Liver (tissue), 8 donors: ENCODE measurements at regions not wholly inside any gene's neighbourhood (a gene's known extent, or its start where the extent isn't known, plus 50 kb on each side); places are given as distances from the start of the nearest gene placed in this dataset.
A peak's percentile ranks its signal among the peaks of the same experiment; 100 is the strongest.

Experiments
- DNase-seq: peaks from one replicate; pipeline ENCODE4 v3.0.0-alpha.2; 2017; ENCODE audit warnings: low spot score
- H3K27ac ChIP-seq, 2 donors: one replicate each; pipeline ENCODE4 v1.7.0; 2013; ENCODE audit warnings: inconsistent platforms in 2 of 2, low read length in 2 of 2, control low read depth in 1 of 2, low read depth in 1 of 2, mild to moderate bottlenecking in 1 of 2
- H3K27me3 ChIP-seq, 4 donors: one replicate each; pipeline versions ENCODE4 v1.6.1 to v1.7.0; 2013; ENCODE audit warnings: low read length in 3 of 4, inconsistent platforms in 1 of 4, mild to moderate bottlenecking in 1 of 4, moderate library complexity in 1 of 4; ENCODE audit not compliant: control insufficient read depth in 4 of 4, insufficient read depth in 4 of 4
- H3K36me3 ChIP-seq, 4 donors: one replicate each; pipeline versions ENCODE4 v1.6.1 to v1.7.0; 2013; ENCODE audit warnings: low read length in 3 of 4, mild to moderate bottlenecking in 3 of 4, low read depth in 1 of 4, moderate library complexity in 1 of 4; ENCODE audit not compliant: control insufficient read depth in 4 of 4, insufficient read depth in 3 of 4
- H3K4me1 ChIP-seq, 4 donors: one replicate each; pipeline versions ENCODE4 v1.6.1 to v1.7.0; 2013; ENCODE audit warnings: low read length in 3 of 4, mild to moderate bottlenecking in 3 of 4, moderate library complexity in 1 of 4; ENCODE audit not compliant: control insufficient read depth in 4 of 4, insufficient read depth in 4 of 4
- H3K4me3 ChIP-seq, 3 donors: one replicate each; pipeline versions ENCODE4 v1.6.1 to v1.7.0; 2013; ENCODE audit warnings: low read length in 3 of 3, control low read depth in 1 of 3, low read depth in 1 of 3, mild to moderate bottlenecking in 1 of 3
- H3K9ac ChIP-seq, 2 donors: one replicate each; pipeline ENCODE4 v1.7.0; 2013; ENCODE audit warnings: low read length in 2 of 2, mild to moderate bottlenecking in 2 of 2, moderate library complexity in 2 of 2, control low read depth in 1 of 2, low read depth in 1 of 2
- H3K9me3 ChIP-seq, 4 donors: one replicate each; pipeline versions ENCODE4 v1.6.1 to v1.7.0; 2013; ENCODE audit warnings: low read length in 3 of 4; ENCODE audit not compliant: control insufficient read depth in 4 of 4
- ATF3 ChIP-seq: IDR thresholded peaks from 2 replicates; pipeline ENCODE4 v1.6.1; 2016; ENCODE audit warnings: antibody characterized with exemption
- CTCF ChIP-seq: fragments of 150-350 bp; IDR thresholded peaks from 2 replicates; pipeline ENCODE4 v1.5.1; 2017; ENCODE audit warnings: improper control_type of control experiment, low read depth, low read length; ENCODE audit not compliant: missing input control
- EGR1 ChIP-seq, 2 donors: IDR thresholded peaks; 2 replicates each; pipeline ENCODE4 v1.6.1; 2016 to 2018; ENCODE audit warnings: antibody characterized with exemption in 2 of 2, low read depth in 2 of 2
- FOXA2 ChIP-seq: IDR thresholded peaks from 2 replicates; pipeline ENCODE4 v1.6.1; 2016; ENCODE audit warnings: antibody characterized with exemption
- GABPA ChIP-seq, 2 donors: IDR thresholded peaks in 1 of 2; conservative IDR thresholded peaks in 1 of 2; 2 replicates each; pipeline ENCODE4 v1.6.1; 2016; ENCODE audit warnings: antibody characterized with exemption in 2 of 2, mild to moderate bottlenecking in 1 of 2, moderate library complexity in 1 of 2
- HNF4A ChIP-seq, 2 donors: conservative IDR thresholded peaks; 2 replicates each; pipeline ENCODE4 v1.6.1; 2016; ENCODE audit warnings: antibody characterized with exemption in 2 of 2, mild to moderate bottlenecking in 2 of 2
- HNF4G ChIP-seq: IDR thresholded peaks from 2 replicates; pipeline ENCODE4 v1.6.1; 2016; ENCODE audit warnings: antibody characterized with exemption
- JUND ChIP-seq, 2 donors: IDR thresholded peaks; 2 replicates each; pipeline ENCODE4 v1.6.1; 2016; ENCODE audit warnings: antibody characterized with exemption in 2 of 2
- MAX ChIP-seq: IDR thresholded peaks from 2 replicates; pipeline ENCODE4 v1.6.1; 2016; ENCODE audit warnings: antibody characterized with exemption
- NR2F2 ChIP-seq: IDR thresholded peaks from 2 replicates; pipeline ENCODE4 v1.6.1; 2016; ENCODE audit warnings: antibody characterized with exemption
- RAD21 ChIP-seq, 2 donors: IDR thresholded peaks; 2 replicates each; pipeline ENCODE4 v1.6.1; 2016; ENCODE audit warnings: antibody characterized with exemption in 2 of 2, mild to moderate bottlenecking in 2 of 2
- REST ChIP-seq: IDR thresholded peaks from 2 replicates; pipeline ENCODE4 v1.6.1; 2016; ENCODE audit warnings: antibody characterized with exemption, mild to moderate bottlenecking
- RXRA ChIP-seq, 2 donors: IDR thresholded peaks; 2 replicates each; pipeline ENCODE4 v1.6.1; 2017 to 2018; ENCODE audit warnings: antibody characterized with exemption in 2 of 2, mild to moderate bottlenecking in 1 of 2
- SP1 ChIP-seq: IDR thresholded peaks from 2 replicates; pipeline ENCODE4 v1.6.1; 2018; ENCODE audit warnings: antibody characterized with exemption, mild to moderate bottlenecking
- YY1 ChIP-seq: IDR thresholded peaks from 2 replicates; pipeline ENCODE4 v1.6.1; 2016; ENCODE audit warnings: antibody characterized with exemption, mild to moderate bottlenecking
- ZBTB33 ChIP-seq: IDR thresholded peaks from 2 replicates; pipeline ENCODE4 v1.6.1; 2016; ENCODE audit warnings: antibody characterized with exemption
- WGBS: extraction: QIAGEN DNeasy Blood & Tissue Kit; methylation state at CpG from one replicate; pipeline ENCODE4 v1.1.7; 2013; 5-methylcytosine and 5-hydroxymethylcytosine counted together
- donor health status: healthy.
- donor health status: healthy.
- donor health status: healthy.
- donor health status: healthy.
- donor health status: healthy.

- Histone ChIP-seq H3K27ac (no peak overlapping the region), H3K4me3 (no peak overlapping the region), H3K9me3 (no peaks in the 10 kb centered on the region), H3K4me1 (no peaks in the 10 kb centered on the region), H3K36me3 (no peaks in the 10 kb centered on the region), H3K27me3 (no peaks in the 10 kb centered on the region), H3K9ac (no peak overlapping the region)
- 58% methylated on average over 1 of the region's 1 CpG for WGBS
- no peak for TF ChIP-seq ATF3
- no peak for TF ChIP-seq SP1
- no peak for TF ChIP-seq FOXA2
- TF ChIP-seq MAX = no peak
- no peak for TF ChIP-seq EGR1 (IDR thresholded peaks at IDR 0.05; ENCODE audit: low read depth in 2 of 2)
- TF ChIP-seq HNF4A (conservative IDR thresholded peaks at IDR 0.05) = no peak
- no peak for TF ChIP-seq GABPA (IDR thresholded peaks at IDR 0.05 in 1 of 2, conservative IDR thresholded peaks at IDR 0.05 in 1 of 2)
- TF ChIP-seq JUND (IDR thresholded peaks at IDR 0.05) = no peak
- TF ChIP-seq NR2F2 = no peak
- DNase-seq = no peak
These were observed 161.7 kb upstream of the PGR start for GRCh38 chr11:101291279-101291678.

GRCh38 chr11:101288392-101288791, 158.8 kb upstream of the PGR start:
- H3K27ac ChIP-seq = no peak overlapping the region
- H3K27me3 ChIP-seq = no peaks in the 10 kb centered on the region
- WGBS = 65% methylated on average over 3 of the region's 3 CpGs
- no peak overlapping the region for H3K4me3 ChIP-seq
- no peaks in the 10 kb centered on the region for H3K4me1 ChIP-seq
- no peak overlapping the region for H3K9ac ChIP-seq
- no peak for TF ChIP-seq JUND (IDR thresholded peaks at IDR 0.05)
- TF ChIP-seq HNF4A (conservative IDR thresholded peaks at IDR 0.05) = no peak
- TF ChIP-seq CTCF = peak; percentile 14
- TF ChIP-seq FOXA2 = no peak
- TF ChIP-seq RAD21 (IDR thresholded peaks at IDR 0.05) = peak; percentile 24 to 55
- H3K9me3 ChIP-seq = no peaks in the 10 kb centered on the region
- H3K36me3 ChIP-seq = no peaks in the 10 kb centered on the region
- no peak for DNase-seq

- no peak overlapping the region for H3K4me3 ChIP-seq
- no peaks in the 10 kb centered on the region for H3K27me3 ChIP-seq
- DNase-seq = no peak
- no peaks in the 10 kb centered on the region for H3K9me3 ChIP-seq
- 88% methylated on average over 1 of the region's 1 CpG for WGBS
- H3K4me1 ChIP-seq = no peaks in the 10 kb centered on the region
- no peak overlapping the region for H3K9ac ChIP-seq
- no peaks in the 10 kb centered on the region for H3K36me3 ChIP-seq
- H3K27ac ChIP-seq = no peak overlapping the region
- TF ChIP-seq FOXA2 (no peak), REST (no peak), JUND (IDR thresholded peaks at IDR 0.05) (no peak), ATF3 (no peak), YY1 (no peak), SP1 (no peak), GABPA (IDR thresholded peaks at IDR 0.05 in 1 of 2, conservative IDR thresholded peaks at IDR 0.05 in 1 of 2) (no peak), ZBTB33 (no peak), HNF4A (conservative IDR thresholded peaks at IDR 0.05) (no peak), EGR1 (IDR thresholded peaks at IDR 0.05; ENCODE audit: low read depth in 2 of 2) (no peak), NR2F2 (no peak), RXRA (IDR thresholded peaks at IDR 0.05) (no peak), HNF4G (no peak)
These were observed 150.1 kb upstream of the PGR start for GRCh38 chr11:101279728-101280127.
